DMS53 treated with DMSO at 0.1 percent for 48 hours (cell line): ENCODE measurements at regions not wholly inside any gene's neighbourhood (a gene's known extent, or its start where the extent isn't known, plus 50 kb on each side); places are given as distances from the start of the nearest gene placed in this dataset.
"Not testable (repeated sequence)": the region's sequence is repeated elsewhere in the genome, so short reads cannot be mapped to it uniquely, and the experiment has no call there.

Source experiments
- DNase-seq: peaks from one replicate; lab custom pipeline; 2025; ENCODE audit not compliant: unreplicated experiment; lab: John Stamatoyannopoulos, UW

DNA sequence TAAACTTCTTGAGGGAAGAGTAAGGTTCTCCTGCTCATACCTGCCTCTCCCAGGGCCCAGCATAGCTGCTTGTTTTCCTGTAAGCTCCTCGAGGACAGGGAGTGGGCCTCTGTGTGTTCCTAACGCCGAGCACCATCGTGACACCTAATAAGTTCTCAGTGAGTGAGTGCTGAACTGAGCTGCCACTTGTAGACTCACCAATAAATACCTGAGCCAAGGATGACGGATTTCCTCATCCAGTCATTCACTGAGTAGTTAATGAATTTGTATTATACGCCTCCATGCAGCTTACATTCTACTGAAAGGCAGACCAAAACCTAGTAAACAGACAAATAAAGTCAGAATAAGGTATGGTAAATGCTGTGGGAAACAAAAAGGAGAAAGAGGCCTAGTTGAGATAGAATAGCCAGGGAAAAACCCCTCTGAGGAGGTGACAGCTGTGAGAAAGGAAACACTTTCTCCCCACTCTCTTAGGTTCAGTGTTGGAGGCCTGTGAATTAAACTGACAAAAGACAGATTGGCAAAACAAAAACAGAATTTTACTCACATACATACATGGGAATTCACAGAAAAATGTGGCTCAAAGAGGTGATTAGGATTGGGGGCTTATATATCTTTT is 138.6 kb downstream of the B3GNT2 start:
- DNase-seq = no peak

DNA sequence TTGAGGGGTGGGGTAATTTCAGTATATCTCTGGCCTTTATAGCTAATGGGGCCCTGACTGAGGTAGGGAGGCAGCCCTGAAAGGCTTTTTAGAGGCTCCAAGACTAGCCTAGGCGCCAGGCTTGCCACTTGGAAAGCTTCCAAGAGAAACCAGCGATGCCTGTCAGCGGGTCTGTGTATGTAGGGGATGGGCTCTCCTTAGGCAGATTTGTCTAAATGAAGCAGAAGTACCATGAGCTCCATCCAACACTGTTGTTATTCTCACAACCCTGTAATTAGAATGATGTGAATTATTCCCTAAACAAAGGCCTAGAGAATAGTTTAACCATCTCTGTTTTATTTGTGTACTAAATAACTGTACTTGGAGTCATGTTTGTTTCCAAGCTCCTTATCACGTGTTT is 138.1 kb downstream of the B3GNT2 start:
- no peak for DNase-seq

DNA sequence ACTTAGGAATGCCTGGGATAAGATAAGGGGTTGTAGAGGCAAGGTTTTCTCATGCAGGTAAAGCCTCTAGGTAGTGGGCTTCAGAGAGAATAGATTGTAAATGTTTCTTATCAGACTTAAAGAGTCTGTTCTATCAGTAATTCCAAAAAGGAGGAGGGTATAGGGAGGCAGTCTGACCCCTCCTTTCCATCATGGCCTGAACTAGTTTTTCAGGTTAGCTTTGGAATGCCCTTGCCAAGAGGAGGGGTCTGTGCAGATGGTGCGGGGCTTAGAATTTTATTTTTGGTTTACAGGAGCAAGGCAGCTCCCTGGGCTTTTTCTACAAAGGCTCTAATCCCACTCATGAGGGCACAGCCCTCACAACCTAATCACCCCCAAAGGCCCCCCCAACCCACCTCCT is 135.0 kb downstream of the B3GNT2 start:
- DNase-seq = no peak

DNA sequence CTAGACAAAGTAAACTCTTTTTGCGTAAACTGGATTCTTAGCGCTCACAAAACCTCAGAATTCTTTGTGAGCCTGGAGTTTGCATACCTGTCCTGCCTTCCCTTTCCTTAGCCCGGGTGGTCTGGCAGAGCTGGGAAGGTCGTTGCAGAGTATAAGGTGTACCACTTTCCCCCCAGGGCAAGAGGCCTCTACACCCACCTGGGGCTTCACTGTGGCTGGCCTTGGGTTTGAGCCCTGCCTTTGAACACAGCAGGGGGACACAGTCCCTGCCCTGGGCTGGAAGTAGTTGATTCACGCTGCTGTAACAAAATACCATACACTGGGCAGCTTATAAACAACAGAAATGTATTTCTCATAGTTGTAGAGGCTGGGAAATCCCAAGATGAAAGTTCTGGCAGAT is 133.9 kb downstream of the B3GNT2 start:
- no peak for DNase-seq

DNA sequence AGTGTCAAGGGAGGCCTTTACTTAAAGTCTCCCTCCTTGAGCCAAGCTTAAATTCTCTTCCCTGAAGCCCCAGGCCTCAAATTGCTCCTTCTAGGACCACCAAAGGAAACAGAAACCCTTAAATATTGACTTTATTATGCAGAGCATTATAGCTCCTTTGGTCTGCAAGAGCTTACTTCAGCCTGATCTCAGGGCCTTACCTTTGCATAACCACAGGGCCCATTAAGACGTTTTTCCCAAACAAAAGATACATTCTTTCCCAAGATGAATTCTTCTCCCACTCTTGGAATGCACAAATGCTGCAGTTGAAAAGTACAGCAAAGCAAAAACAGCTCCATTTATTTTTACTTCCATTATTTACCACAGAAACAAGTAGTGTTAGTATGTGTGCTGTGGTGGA is 130.8 kb downstream of the B3GNT2 start:
- no peak for DNase-seq

DNA sequence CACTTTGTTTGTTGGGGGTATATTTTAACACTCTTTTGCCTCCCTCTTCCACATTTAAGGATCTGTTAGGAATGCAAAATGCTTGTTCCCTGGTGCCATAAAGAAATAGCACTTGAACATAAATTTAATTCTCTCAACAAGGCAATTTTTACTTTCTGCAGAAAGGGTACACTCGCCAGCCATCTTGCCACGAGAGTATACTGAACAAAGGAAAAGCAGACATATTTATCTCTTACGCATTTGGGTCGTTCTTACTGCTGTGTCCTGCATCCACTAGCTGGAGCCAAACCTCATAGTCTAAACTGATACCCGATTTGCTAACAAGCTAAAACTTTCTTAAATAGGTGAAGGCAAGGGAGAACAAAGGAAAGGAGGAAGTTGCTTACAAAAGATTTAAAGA is 129.5 kb downstream of the B3GNT2 start:
- no peak for DNase-seq

DNA sequence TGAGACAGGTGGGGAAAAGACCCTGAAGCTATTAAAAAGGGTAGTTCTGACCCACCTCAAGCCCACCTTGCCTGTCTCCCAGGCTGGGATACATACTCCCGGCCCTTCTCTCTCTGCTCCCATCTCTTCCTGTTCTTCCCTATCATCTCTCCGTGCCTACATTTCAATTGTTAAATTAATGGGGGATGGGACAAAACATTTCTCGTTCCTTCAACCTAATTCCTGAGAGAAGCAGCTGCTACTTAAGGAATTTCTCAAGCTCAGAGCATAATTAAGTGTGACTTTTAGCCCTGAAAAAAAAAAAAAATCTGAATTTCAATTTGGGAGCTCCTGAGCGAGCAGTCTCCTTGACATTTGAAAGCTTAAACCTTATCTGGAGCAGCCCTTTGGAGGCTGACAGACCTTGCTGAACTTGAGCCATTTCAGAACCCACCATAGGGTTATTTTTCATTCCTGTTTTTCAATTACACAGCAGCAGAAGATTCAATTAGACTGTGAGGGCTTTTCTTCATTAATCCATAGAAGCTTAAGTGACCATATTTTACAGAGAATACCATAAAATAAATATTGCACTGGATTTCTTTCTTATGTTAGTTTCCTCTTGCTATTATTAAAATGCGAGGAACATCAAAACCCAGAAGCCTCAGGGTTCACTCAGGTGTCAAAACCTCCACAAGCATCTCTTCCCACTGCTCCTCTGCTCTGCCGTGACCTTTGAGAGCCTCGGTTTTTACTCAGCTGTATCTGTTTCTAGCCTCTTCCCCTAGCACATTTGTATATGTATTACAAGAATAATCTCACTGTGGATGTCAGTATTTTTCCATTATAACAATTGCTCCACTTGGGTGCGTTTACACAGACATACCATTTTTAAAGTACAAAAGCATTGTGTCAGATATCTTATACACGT is 125.7 kb downstream of the B3GNT2 start:
- DNase-seq = no peak

DNA sequence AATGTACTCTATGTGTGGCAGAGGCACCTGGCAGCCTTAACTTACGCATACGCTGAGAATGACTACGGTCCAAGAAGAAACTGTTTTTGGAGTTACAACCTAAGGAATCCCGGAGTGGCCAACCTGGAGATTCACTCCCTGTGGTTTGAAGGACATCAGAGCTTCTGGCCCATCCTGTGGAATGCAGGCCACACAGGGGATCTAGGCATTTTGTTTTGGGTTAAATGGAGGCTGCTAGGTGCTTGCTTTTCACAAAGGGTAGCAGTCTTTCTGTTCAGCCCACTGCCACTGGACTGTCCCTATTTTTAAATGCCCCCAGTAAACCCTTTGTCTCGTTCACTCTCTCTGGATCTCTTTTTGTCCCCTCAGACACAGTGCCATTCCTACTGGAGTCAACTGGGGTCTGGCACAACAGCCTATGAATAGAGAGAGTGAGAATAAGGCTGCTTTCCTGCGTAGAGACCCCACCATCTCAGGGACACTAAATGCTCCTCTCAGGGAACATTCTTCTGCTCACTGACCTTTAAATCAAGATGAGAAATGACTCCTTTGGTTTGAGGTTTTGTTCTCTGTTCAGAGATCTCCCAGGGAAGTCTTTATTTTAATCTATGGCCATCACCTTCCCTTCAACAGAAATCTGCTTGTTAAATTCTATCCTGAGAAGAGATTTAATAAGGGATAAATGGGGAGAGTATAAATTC is 124.9 kb downstream of the B3GNT2 start:
- DNase-seq = no peak

DNA sequence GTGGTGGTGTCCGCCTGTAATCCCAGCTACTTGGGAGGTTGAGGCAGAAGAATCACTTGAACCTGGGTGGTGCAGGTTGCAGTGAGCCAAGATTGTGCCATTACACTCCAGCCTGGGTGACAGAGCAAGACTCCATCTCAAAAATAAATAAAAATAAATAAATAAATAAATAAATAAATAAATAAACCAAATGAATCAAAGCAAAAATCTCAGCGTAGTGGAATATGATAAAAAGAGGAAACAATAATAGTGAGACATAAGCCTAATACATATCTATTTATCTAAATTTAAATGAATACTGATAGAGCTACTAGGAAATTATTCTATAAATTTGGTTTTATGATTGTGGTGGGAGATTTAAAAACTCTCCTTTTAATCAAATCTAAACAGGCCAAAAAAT is 124.2 kb downstream of the B3GNT2 start:
- not testable (repeated sequence) for DNase-seq

DNA sequence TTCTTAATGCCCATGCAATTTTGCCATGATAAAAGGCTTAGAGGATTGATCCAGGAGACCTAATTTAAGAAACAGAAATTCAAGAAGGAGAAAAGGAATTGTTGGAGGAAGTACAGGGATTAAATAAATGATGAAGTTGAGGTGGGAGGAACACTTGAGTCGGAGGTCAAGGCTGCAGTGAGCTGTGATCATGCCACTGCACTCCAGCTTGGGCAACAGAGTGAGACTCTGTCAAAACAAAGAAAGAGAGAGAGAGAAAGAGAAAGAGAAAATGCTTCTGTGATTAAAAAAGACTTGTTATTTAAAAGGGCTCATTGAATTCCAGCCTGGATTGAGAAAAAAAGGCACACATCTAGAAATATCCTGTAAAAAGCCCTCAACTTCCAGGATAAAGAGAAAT is 123.2 kb downstream of the B3GNT2 start:
- DNase-seq = no peak

DNA sequence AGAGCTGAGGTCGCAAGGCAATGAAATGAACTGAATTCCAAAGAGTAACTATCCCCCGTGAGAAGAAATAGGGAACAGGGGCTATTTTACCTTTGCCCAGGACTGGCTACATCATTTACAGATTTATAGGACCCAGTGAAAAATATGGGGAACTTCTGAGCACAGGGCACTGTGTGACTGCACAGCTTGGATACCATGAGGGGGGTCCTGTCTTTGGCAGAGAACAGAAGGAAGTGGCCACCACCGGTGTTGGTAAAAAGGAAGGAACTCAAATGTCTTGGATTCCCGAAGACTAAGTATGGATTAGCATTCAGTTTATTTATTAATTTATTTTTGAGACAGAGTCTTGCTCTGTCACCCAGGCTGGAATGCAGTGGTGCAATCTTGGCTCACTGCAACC is 119.6 kb downstream of the B3GNT2 start:
- no peak for DNase-seq

DNA sequence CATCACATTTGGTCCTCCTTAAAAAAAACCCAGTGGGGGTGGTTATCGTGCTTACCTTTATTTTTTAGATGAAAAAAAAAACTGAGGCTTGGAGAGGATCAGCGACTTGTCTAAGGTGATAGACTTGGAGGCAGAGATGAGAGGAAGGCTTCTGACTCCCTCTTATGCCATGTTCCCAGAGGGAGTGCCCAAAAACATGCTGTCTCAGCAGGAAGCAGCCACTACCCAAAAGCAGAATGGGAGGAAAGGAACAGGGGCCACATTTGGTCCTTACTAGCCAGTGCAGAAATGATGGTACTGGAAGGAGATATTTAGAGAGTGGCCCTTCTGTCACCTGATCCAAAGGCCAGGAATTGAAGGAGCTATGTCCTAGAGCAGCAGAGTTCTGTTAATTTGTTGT is 118.4 kb downstream of the B3GNT2 start:
- DNase-seq = no peak

DNA sequence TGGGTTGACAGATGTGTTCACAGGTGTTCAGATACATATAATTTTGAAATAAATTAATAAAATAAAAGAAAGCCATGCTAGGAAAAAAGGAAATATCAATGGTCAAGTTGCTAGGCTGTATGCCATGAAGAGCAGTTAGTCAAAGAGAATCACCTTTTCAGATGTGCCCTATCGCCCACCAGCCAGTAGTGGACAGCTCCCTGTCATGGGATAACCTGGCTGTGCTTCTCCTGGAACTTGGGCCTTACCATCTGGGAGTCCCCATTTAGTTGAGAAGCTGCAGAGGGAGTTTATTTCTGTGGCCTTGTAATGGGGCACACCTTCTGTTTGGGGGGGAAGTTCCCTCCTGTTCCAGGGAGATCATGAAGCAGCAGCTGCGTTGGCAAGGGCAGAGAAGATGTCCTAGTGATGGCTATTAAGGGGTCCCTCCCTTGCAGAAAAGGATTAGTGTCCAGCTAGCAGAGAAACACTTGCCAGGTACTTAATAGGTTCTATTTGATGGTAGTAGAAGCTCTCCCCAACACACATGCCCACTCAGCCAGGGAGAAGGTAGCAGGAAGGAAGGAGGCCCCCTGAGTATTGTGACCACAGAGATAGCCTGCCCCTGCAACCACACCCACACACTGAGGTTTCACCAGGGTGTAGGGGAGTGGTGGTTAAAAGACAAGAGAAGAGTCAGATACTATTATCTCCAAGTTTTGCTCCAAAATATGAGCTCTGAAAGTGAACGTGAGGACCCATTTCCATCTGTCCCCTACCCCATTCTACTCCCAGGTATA is 117.7 kb downstream of the B3GNT2 start:
- no peak for DNase-seq

DNA sequence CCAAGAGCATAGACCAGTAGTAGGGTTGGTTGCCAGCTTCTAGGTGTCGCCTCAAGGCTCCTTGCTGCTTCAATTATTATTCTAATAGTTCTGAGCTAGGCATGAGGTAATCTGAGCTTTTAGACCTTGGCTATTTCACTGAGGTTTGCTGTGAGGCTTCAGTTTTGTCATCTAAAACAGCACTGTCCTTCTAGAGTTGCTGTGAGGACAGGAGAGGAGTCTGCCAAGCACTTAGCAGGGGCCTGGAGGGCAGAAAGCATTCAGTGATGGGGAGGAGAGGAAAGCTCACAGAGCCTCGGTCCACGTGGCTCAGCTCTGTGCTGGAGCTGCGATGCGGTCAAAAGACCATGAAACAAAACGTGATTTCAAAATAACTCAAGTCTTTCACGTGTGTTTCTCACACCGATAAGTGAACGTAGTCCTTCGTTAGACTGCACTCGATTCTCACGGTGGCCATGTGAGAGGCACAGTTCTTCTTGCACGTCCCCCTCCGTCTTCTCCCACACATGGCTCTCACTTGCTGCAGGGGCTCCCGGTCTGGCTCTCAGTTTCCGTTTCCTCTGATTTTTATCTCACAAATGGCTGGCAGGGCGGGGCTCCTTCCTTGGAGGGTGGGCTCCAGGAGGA is 113.7 kb downstream of the B3GNT2 start:
- DNase-seq = no peak

DNA sequence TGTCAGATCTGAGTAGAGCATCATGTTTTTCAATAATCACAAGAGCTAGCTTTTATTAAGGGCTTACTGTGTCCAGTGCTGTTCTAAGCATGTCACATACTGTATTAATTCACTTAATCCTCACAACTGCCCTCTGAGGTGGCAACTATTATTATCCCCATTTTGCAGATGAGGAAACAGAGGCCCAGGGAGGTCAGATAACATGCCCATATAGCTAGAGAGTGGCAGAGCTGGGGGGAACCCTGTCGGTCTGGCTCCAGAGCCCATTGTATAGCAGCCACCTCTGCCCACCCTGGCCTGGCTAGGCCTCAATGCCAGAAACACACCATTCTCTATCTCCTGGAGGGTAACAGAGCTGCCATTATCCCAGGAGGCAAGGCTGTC is 113.2 kb downstream of the B3GNT2 start:
- no peak for DNase-seq

DNA sequence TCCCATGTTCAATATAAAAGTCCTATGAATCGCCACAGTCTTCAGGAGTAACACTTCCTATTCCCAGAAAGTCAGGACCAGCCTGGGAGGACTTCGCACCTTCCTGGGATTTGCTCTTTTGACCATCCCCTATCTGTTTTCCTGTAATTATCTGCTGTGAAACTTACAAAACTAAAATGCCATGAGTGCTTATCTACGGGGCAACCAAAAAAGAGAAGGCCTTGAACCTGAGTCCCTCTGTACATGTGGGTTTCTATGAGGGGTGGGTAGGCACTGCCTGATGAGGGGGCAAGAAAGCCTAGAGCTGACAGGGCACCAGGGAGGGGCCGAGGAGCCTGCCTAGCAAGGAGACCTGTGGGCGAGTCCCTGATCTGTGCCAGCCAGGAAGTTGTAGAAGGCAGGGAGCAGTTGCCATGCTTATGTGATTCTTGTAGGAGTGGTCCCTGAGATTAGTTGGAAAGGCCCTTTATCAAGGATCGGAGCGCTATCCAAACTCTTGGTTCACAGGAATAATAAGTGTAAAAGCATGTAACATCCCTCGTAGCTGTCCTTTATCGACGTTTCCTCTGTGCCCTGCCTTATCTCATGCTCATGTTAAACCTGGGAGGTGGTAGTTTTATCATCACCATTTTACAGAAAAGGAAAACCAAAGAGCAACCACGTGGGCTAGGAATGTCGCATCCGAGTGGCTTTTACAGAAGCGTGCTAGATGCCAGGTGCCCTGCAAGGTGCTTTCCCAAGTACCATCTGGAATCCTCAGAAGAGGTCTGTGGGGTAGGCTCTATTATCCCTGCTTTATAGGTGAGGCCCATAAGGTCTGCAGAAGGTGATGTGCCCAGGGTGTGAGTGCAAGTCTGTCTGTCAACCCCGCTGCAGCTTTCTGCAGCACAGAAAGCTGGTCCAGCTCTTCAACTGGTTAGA is 111.8 kb downstream of the B3GNT2 start:
- DNase-seq = peak; percentile 32

DNA sequence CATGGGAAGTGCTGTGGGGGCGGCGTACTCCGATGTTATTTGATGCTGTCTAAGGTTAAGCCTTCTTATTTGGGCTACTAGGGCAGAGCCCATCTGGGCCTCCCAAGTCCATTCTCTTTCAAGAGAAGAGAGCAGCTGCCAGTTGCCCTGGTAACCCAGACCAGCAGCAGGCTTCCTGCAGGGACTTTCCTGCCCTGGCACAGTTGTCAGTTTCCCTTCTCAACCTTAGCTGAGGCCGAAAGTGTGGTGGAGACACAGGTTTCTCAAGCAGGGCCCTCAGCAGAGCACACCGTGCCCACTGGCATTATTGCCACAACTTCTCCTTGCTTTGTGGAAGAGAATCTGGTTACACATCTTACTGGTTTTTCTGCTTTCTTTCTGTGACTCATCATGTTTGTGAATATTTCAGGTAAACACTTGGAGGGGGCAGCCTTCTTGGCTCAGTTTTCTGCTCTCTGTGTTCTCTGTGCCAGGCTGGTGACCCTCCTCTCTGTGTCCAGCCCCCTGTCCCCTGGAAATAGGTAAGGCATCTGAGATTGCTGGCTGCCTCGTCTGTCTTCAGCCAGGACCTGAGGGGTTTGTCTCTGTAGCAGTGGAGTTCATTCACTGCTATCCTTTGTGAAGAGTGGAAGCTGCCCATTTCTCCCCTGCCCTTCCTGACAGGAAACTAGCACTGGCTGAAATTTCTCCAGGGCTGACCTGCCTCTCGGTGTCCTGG is 111.0 kb downstream of the B3GNT2 start:
- peak; percentile 90 for DNase-seq

DNA sequence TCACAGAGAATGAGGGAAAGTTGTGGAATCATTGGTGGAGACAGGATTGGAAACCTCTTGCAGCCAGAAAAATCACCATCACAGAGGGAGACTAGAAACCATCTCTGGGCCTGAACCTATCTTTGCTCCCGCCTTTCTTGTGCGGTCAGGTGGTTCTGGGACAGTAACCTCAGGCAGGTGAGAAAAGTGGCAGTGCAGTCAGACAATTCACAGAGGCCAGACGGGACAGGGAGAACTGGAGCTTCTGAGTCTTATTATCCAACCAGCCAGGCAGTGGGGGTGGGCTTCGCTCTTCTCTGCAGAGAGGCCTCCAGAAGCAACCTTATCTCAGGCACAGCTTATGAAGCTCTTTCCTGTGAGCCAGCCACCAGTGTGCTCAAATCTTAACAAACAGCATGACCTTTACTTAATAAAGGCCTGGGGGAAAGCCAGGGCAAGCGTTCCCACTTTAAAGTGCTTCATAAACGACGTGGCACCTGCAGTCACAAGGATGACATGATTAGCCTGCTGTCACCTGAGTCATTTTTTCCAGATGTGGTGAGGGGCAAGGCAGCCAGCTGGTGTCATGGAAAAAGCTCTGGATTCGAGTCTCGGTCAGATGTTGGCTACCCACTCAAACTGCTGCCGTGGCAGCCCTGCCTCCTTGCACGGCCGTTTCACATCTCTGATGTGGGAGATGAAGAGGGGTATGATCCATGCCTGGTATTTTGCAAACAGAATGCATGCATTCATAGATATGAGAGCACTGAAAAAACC is 109.7 kb downstream of the B3GNT2 start:
- peak; percentile 68 for DNase-seq
